Mesothelial cell of epicardium (in vitro differentiated cells): ENCODE measurements at regions not wholly inside any gene's neighbourhood (a gene's known extent, or its start where the extent isn't known, plus 50 kb on each side); places are given as distances from the start of the nearest gene placed in this dataset.

Experiments used
- DNase-seq, 2 experiments: peaks; one replicate each; pipeline ENCODE4 v3.0.0; 2021; ENCODE audit warnings: low spot score in 2 of 2; ENCODE audit not compliant: unreplicated experiment in 2 of 2
- H3K27ac Mint-ChIP-seq: 2 replicates; pipeline ENCODE4 v1.8.0; 2021; ENCODE audit warnings: mixed read lengths
- H3K27me3 Mint-ChIP-seq: 2 replicates; pipeline ENCODE4 v1.8.0; 2021; ENCODE audit warnings: low read depth, mixed read lengths
- H3K36me3 Mint-ChIP-seq: 2 replicates; pipeline ENCODE4 v1.8.0; 2021; ENCODE audit warnings: mixed read lengths
- H3K4me1 Mint-ChIP-seq: 2 replicates; pipeline ENCODE4 v1.8.0; 2021; ENCODE audit warnings: mixed read lengths
- H3K4me3 Mint-ChIP-seq: 2 replicates; pipeline ENCODE4 v1.8.0; 2021; ENCODE audit warnings: mild to moderate bottlenecking, moderate library complexity, mixed read lengths
- H3K9me3 Mint-ChIP-seq: 2 replicates; pipeline ENCODE4 v1.8.0; 2021; ENCODE audit warnings: mixed read lengths
- TF ChIP-seq, protein P1 (sequence below): fragments of 200-600 bp; sonication (generic); IDR thresholded peaks from one replicate; pipeline ENCODE4 v1.5.0; 2021; ENCODE audit warnings: antibody characterized with exemption; ENCODE audit not compliant: unreplicated experiment

GRCh38 chr13:112124141-112124540, 57.2 kb downstream of the SOX1 start:
- H3K36me3 Mint-ChIP-seq, result no peaks in the 10 kb centered on the region
- H3K4me1 Mint-ChIP-seq, result no peaks in the 10 kb centered on the region
- no peak for DNase-seq
- H3K4me3 Mint-ChIP-seq, result no peak overlapping the region
- H3K27me3 Mint-ChIP-seq, result peaks cover 85% of the 10 kb centered on the region
- H3K9me3 Mint-ChIP-seq, result no peaks in the 10 kb centered on the region
- TF ChIP-seq, protein P1, sequence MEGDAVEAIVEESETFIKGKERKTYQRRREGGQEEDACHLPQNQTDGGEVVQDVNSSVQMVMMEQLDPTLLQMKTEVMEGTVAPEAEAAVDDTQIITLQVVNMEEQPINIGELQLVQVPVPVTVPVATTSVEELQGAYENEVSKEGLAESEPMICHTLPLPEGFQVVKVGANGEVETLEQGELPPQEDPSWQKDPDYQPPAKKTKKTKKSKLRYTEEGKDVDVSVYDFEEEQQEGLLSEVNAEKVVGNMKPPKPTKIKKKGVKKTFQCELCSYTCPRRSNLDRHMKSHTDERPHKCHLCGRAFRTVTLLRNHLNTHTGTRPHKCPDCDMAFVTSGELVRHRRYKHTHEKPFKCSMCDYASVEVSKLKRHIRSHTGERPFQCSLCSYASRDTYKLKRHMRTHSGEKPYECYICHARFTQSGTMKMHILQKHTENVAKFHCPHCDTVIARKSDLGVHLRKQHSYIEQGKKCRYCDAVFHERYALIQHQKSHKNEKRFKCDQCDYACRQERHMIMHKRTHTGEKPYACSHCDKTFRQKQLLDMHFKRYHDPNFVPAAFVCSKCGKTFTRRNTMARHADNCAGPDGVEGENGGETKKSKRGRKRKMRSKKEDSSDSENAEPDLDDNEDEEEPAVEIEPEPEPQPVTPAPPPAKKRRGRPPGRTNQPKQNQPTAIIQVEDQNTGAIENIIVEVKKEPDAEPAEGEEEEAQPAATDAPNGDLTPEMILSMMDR, result no peak
- no peak overlapping the region for H3K27ac Mint-ChIP-seq

DNA sequence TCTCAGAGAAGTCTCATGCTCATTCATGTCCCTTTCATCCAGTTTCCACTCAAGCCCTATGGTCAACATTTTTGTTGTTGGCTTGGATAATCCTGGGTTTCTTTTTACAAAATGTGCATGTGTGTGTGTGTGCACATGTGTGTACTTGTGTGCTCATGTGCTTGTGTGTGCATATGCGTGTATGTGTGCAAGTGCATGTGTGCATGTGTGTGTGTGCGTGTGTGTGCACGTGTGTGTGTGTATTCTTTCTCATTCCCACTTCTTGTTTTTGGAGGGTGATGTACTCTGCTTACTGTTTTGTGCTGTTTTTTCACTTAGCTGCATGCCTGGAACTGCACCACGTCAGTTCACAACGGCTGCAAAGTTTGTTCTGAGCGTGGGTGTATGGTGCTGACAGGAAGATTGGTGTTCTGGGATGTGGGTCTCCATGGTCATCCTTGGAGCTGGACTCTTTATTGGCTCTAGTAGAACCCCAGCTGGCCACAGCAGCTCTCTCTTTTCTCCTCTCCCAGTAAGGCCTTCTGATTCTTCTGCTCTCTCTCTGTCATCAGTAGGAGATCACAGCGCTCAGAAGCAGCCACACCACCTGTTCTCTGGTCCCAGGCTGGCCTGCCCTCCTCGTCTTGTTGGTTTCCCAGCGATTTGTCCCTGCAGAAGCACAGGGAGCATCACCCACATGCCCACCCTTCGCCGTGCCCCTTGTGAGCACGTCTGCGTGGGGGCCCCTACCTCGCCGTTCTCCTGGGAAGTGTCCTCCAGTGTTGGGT, 60.8 kb downstream of the SOX1 start:
- Mint-ChIP-seq H3K4me3 (no peak overlapping the region), H3K36me3 (no peaks in the 10 kb centered on the region), H3K27ac (no peak overlapping the region), H3K4me1 (no peaks in the 10 kb centered on the region), H3K9me3 (no peaks in the 10 kb centered on the region), H3K27me3 (peaks cover 96% of the 10 kb centered on the region)
- no peak for DNase-seq
- TF ChIP-seq, protein P1, result no peak

DNA sequence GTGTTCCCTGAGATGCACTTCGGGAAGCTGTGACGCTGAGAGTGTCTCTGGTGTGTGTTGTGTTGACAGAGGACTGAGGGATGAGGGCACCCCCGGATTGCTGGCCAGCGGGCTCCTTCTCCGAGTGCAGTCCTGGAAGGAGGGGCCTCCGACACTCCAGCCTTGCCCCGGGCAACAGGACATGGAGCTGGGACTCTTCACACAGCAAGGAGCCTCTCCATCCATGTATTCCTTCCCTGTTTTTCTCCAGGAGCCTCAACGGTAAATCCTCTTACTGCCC, 61.3 kb downstream of the SOX1 start:
- no peaks in the 10 kb centered on the region for H3K36me3 Mint-ChIP-seq
- H3K9me3 Mint-ChIP-seq, result no peaks in the 10 kb centered on the region
- TF ChIP-seq, protein P1, result no peak
- H3K4me1 Mint-ChIP-seq, result no peaks in the 10 kb centered on the region
- DNase-seq, result no peak
- no peak overlapping the region for H3K4me3 Mint-ChIP-seq
- H3K27ac Mint-ChIP-seq, result no peak overlapping the region
- H3K27me3 Mint-ChIP-seq, result peaks cover 96% of the 10 kb centered on the region

GRCh38 chr13:112130418-112130817, 63.5 kb downstream of the SOX1 start:
- Mint-ChIP-seq H3K9me3 (no peaks in the 10 kb centered on the region), H3K4me3 (no peak overlapping the region), H3K36me3 (no peaks in the 10 kb centered on the region), H3K27me3 (peaks cover 94% of the 10 kb centered on the region), H3K27ac (no peak overlapping the region), H3K4me1 (no peaks in the 10 kb centered on the region)
- TF ChIP-seq, protein P1, result no peak
- DNase-seq, result no peak

DNA sequence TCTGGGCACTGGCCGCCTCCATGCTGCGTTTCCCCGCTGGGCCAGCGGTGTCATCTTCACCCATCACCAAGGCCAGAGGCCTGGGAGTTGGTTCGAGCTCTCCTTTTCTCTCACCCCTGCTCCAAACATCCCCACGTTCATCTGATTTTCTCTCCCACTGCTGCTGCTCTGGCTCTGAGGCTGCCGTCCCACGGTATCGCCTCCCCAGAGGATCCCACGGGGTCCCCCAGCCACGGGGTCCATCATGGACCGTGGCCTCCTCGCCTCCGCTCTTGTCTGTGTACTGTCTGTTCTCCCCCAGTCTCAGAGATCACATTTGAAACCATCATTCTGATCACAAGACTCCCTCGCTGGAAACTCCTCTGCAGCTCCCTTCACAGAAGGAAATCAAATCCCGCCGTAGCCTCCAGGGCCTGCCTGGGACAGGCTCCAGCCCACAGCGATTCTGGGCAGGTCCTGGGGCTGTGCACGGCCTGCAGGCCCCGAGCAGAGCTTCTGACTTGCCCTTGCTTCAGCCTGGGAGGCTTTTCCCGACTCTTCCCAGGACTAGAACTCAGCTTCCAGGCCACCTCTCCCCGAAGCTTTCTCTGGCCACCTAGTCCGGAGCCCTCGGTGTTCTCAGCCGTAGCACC, 64.2 kb downstream of the SOX1 start:
- peaks cover 93% of the 10 kb centered on the region for H3K27me3 Mint-ChIP-seq
- H3K9me3 Mint-ChIP-seq, result no peaks in the 10 kb centered on the region
- TF ChIP-seq, protein P1, result no peak
- no peaks in the 10 kb centered on the region for H3K4me1 Mint-ChIP-seq
- no peak overlapping the region for H3K27ac Mint-ChIP-seq
- no peaks in the 10 kb centered on the region for H3K36me3 Mint-ChIP-seq
- no peak overlapping the region for H3K4me3 Mint-ChIP-seq
- DNase-seq, result no peak

- H3K36me3 Mint-ChIP-seq, result no peaks in the 10 kb centered on the region
- no peaks in the 10 kb centered on the region for H3K9me3 Mint-ChIP-seq
- H3K4me1 Mint-ChIP-seq, result no peaks in the 10 kb centered on the region
- TF ChIP-seq, protein P1, result no peak
- H3K4me3 Mint-ChIP-seq, result no peak overlapping the region
- H3K27me3 Mint-ChIP-seq, result peaks cover 91% of the 10 kb centered on the region
- DNase-seq, result no peak
- H3K27ac Mint-ChIP-seq, result no peak overlapping the region
Observed at GRCh38 chr13:112131713-112132113, 64.8 kb downstream of the SOX1 start.
